ENCODE measurements at regions not wholly inside any gene's neighbourhood (a gene's known extent, or its start where the extent isn't known, plus 50 kb on each side); places are given as distances from the start of the nearest gene placed in this dataset.

DNA sequence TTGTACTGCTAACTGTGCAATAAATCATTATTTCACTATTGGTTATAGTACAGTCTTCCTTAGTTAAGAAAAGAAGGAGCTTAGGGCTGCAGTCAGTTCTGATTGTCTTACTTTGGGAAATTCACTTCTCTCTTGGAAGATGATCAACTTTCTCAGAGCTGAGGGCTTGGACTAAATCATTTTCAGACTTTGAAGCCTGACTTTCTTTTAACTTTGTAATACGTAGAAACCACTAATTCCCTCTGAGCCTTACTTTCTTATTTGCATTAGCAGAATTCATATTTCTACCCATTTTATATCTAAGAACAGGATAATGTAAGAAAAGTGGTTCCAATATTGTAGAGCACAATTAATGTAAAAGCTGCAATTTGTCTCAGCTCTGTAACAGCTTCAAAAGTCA lies 386.4 kb downstream of the TRIB2 start:
- no peak for TF ChIP-seq POLR2AphosphoS5 (IDR thresholded peaks at IDR 0.05)
- no peak for TF ChIP-seq POLR2A (IDR thresholded peaks at IDR 0.05; ENCODE audit: low read depth)
